Fibroblast of mammary gland (primary cell): ENCODE measurements at regions not wholly inside any gene's neighbourhood (a gene's known extent, or its start where the extent isn't known, plus 50 kb on each side); places are given as distances from the start of the nearest gene placed in this dataset.
A peak's percentile ranks its signal among the peaks of the same experiment; 100 is the strongest.
"Not testable (repeated sequence)": the region's sequence is repeated elsewhere in the genome, so short reads cannot be mapped to it uniquely, and the experiment has no call there.

ENCODE experiments used
- DNase-seq: peaks from one replicate; pipeline ENCODE4 v3.0.0-alpha.2; 2010; ENCODE audit warnings: low read depth
- H3K4me3 ChIP-seq: 2 replicates; pipeline ENCODE4 v1.5.1; 2011; ENCODE audit warnings: low read depth, mild to moderate bottlenecking, low read length, moderate library complexity; ENCODE audit not compliant: control insufficient read depth
- CTCF ChIP-seq: conservative IDR thresholded peaks from 2 replicates; pipeline ENCODE4 v1.5.1; 2011; ENCODE audit warnings: low read depth, low read length, inconsistent platforms; ENCODE audit not compliant: control insufficient read depth, insufficient read depth

GRCh38 chr7:67901808-67902480 lies 905.3 kb downstream of the TYW1 start:
- no peak overlapping the region for H3K4me3 ChIP-seq
- no peak for TF ChIP-seq CTCF
- DNase-seq: no peak

- TF ChIP-seq CTCF: no peak
- no peak overlapping the region for H3K4me3 ChIP-seq
- no peak for DNase-seq
These were observed 911.2 kb downstream of the TYW1 start for GRCh38 chr7:67907792-67908191.

- TF ChIP-seq CTCF: no peak
- H3K4me3 ChIP-seq: no peak overlapping the region
- DNase-seq: no peak
These were observed 915.8 kb downstream of the TYW1 start for GRCh38 chr7:67912437-67912836.

GRCh38 chr7:67913604-67914003 lies 917.0 kb downstream of the TYW1 start:
- peak; percentile 20 for DNase-seq
- H3K4me3 ChIP-seq: no peak overlapping the region
- no peak for TF ChIP-seq CTCF

- not testable (repeated sequence) for H3K4me3 ChIP-seq, DNase-seq
These were observed 919.5 kb downstream of the TYW1 start for GRCh38 chr7:67916111-67916510.

GRCh38 chr7:67916571-67917436 lies 920.2 kb downstream of the TYW1 start:
- TF ChIP-seq CTCF: no peak
- DNase-seq: no peak
- no peak overlapping the region for H3K4me3 ChIP-seq

- DNase-seq: no peak
- H3K4me3 ChIP-seq: no peak overlapping the region
- no peak for TF ChIP-seq CTCF
These were observed 920.8 kb downstream of the TYW1 start for GRCh38 chr7:67917437-67917755.
